ENCODE measurements at regions not wholly inside any gene's neighbourhood (a gene's known extent, or its start where the extent isn't known, plus 50 kb on each side); places are given as distances from the start of the nearest gene placed in this dataset.

GRCh38 chr1:38328278-38329035 is 281.9 kb upstream of the POU3F1 start:
- TF ChIP-seq CTCF (conservative IDR thresholded peaks at IDR 0.05) (no peak), EZH2 (IDR thresholded peaks at IDR 0.05; ENCODE audit: low read depth) (no peak)

Measured in PC-9 (cell line).